Endothelial cell of umbilical vein (primary cell): ENCODE measurements at regions not wholly inside any gene's neighbourhood (a gene's known extent, or its start where the extent isn't known, plus 50 kb on each side); places are given as distances from the start of the nearest gene placed in this dataset.

ENCODE experiments used
- BruUV-seq: library from RNA; stranded (reverse); fragments of 400-500 nt; replicated peaks from 2 replicates; lab custom pipeline; 2021; lab: Mats Ljungman, UMichigan
- CTCF ChIA-PET: fragments of 300-600, 350-600 bp; sonication (Branson Sonifier 250); formaldehyde crosslinking; loops from one replicate; lab custom pipeline; 2021; ENCODE audit warnings: antibody characterized with exemption, inconsistent platforms; lab: Charles Lee
- POLR2A ChIA-PET: fragments of 300-600, 350-600 bp; sonication (Branson Sonifier 250); formaldehyde crosslinking; loops from one replicate; lab custom pipeline; 2021; ENCODE audit warnings: antibody characterized with exemption, inconsistent platforms; lab: Charles Lee
- DNase-seq: peaks from one replicate; pipeline ENCODE4 v3.0.0-alpha.2; 2011; ENCODE audit warnings: low read depth, low spot score
- FAIRE-seq: peaks from 2 replicates; lab custom pipeline; 2011; peaks lifted over from hg19 to GRCh38; lab: Jason Lieb, UNC
- H2AFZ ChIP-seq: 2 replicates; pipeline ENCODE4 v1.6.0; 2012; ENCODE audit warnings: low read depth, low read length, control low read depth, inconsistent platforms
- H3K27ac ChIP-seq: 2 replicates; pipeline ENCODE4 v1.5.1; 2011; ENCODE audit warnings: low read depth, mild to moderate bottlenecking, control low read depth, low read length, moderate library complexity; ENCODE audit not compliant: insufficient read depth
- H3K27me3 ChIP-seq, 2 experiments: 2 replicates each; pipeline versions ENCODE4 v1.6.0 to v1.6.1; 2011; ENCODE audit warnings: low read length in 2 of 2, mixed read lengths in 1 of 2; ENCODE audit not compliant: control insufficient read depth in 2 of 2, insufficient read depth in 2 of 2
- H3K36me3 ChIP-seq, 2 experiments: 2 replicates in 1 of 2; 3 replicates in 1 of 2; pipeline ENCODE4 v1.5.1; 2011; ENCODE audit warnings: low read length in 2 of 2, mild to moderate bottlenecking in 1 of 2, moderate library complexity in 1 of 2; ENCODE audit not compliant: control insufficient read depth in 2 of 2, insufficient read depth in 2 of 2; ENCODE audit errors: extremely low read depth in 1 of 2
- H3K4me1 ChIP-seq: 3 replicates; pipeline ENCODE4 v1.5.1; 2011; ENCODE audit warnings: mild to moderate bottlenecking, low read length; ENCODE audit not compliant: control insufficient read depth, insufficient read depth; ENCODE audit errors: extremely low read depth
- H3K4me2 ChIP-seq: 2 replicates; pipeline ENCODE4 v1.6.1; 2011; ENCODE audit warnings: low read length, control low read depth, mixed read lengths; ENCODE audit not compliant: insufficient read depth
- H3K4me3 ChIP-seq, 3 experiments: fragments of 200-600 bp in 1 of 3; sonication (generic), shearing (Covaris generic) in 1 of 3; replicated peaks in 1 of 3; 2 replicates each; pipeline ENCODE4 v1.5.1; 2011 to 2016; ENCODE audit warnings: control low read depth in 3 of 3, low read length in 3 of 3, mild to moderate bottlenecking in 2 of 3, inconsistent platforms in 1 of 3, low read depth in 1 of 3, moderate library complexity in 1 of 3; ENCODE audit not compliant: insufficient read depth in 1 of 3
- H3K79me2 ChIP-seq: 2 replicates; pipeline ENCODE4 v1.6.0; 2012; ENCODE audit warnings: low read length, inconsistent platforms; ENCODE audit not compliant: control insufficient read depth, insufficient read depth
- H3K9ac ChIP-seq: replicated peaks from 2 replicates; pipeline ENCODE3; 2011; ENCODE audit warnings: low read length, control low read depth; ENCODE audit not compliant: insufficient read depth; ENCODE audit errors: extremely low read depth
- H3K9me1 ChIP-seq: replicated peaks from 3 replicates; pipeline ENCODE4 v1.6.0; 2011; ENCODE audit warnings: mild to moderate bottlenecking, low read length; ENCODE audit not compliant: control insufficient read depth, insufficient read depth; ENCODE audit errors: extremely low read depth
- H3K9me3 ChIP-seq: replicated peaks from 2 replicates; pipeline ENCODE4 v1.5.1; 2012; ENCODE audit warnings: low read length, inconsistent platforms; ENCODE audit not compliant: control insufficient read depth, insufficient read depth
- H4K20me1 ChIP-seq: replicated peaks from 2 replicates; pipeline ENCODE3; 2011; ENCODE audit warnings: mild to moderate bottlenecking, low read length; ENCODE audit not compliant: control insufficient read depth, insufficient read depth; ENCODE audit errors: extremely low read depth
- EZH2 ChIP-seq: IDR thresholded peaks from 2 replicates; pipeline ENCODE4 v1.6.1; 2012; ENCODE audit warnings: borderline replicate concordance, low read depth, mild to moderate bottlenecking, moderate library complexity, low read length, inconsistent platforms; ENCODE audit not compliant: severe bottlenecking
- FOS ChIP-seq: IDR thresholded peaks from 2 replicates; pipeline ENCODE4 v1.6.1; 2011; ENCODE audit warnings: mild to moderate bottlenecking, low read length, moderate library complexity, borderline replicate concordance; ENCODE audit not compliant: insufficient read depth
- GATA2 ChIP-seq: IDR thresholded peaks from 2 replicates; pipeline ENCODE4 v1.7.0; 2011; ENCODE audit warnings: low read depth, mild to moderate bottlenecking, moderate library complexity, mixed read lengths, low read length; ENCODE audit not compliant: insufficient read length, insufficient read depth
- JUN ChIP-seq: IDR thresholded peaks from 2 replicates; pipeline ENCODE4 v1.6.1; 2011; ENCODE audit warnings: borderline replicate concordance, low read depth; ENCODE audit not compliant: insufficient read length, insufficient read depth
- MYC ChIP-seq: IDR thresholded peaks from one replicate; pipeline ENCODE4 v1.6.1; 2011; ENCODE audit warnings: mild to moderate bottlenecking, low read depth, low read length
- POLR2A ChIP-seq: IDR thresholded peaks from 2 replicates; pipeline ENCODE4 v1.6.1; 2012; ENCODE audit warnings: low read depth, mild to moderate bottlenecking, control low read depth, low read length
- POLR2AphosphoS5 ChIP-seq: IDR thresholded peaks from 2 replicates; pipeline ENCODE4 v1.6.1; 2012; ENCODE audit warnings: low read depth, mild to moderate bottlenecking, control low read depth, low read length, moderate library complexity; ENCODE audit not compliant: insufficient read depth
- dilution Hi-C: fragments of 300-500 bp; cut with MboI; formaldehyde crosslinking; loops from one replicate; pipeline ENCODE4 v1.15.0; 2019; ENCODE audit warnings: low sequenced_read_pairs; ENCODE audit not compliant: extremely low pct_ligation_motif_present
- intact Hi-C: fragments of 100-400 bp; cut with micrococcal nuclease; formaldehyde crosslinking; loops from one replicate; pipeline ENCODE4 v1.10.0; 2022
- TF ChIP-seq, protein P1 (sequence below), 2 donors: IDR thresholded peaks; 1 replicate in 1 of 2; 2 replicates in 1 of 2; pipeline ENCODE4 v1.5.1; 2011; ENCODE audit warnings: low read length in 2 of 2, mild to moderate bottlenecking in 2 of 2, moderate library complexity in 2 of 2, control low read depth in 1 of 2, inconsistent platforms in 1 of 2, low read depth in 1 of 2; ENCODE audit not compliant: insufficient read depth in 1 of 2; ENCODE audit errors: extremely low read depth in 1 of 2
- TF ChIP-seq, protein P2 (sequence below): IDR thresholded peaks from 2 replicates; pipeline ENCODE4 v1.6.1; 2011; ENCODE audit not compliant: insufficient read depth, insufficient read length

GRCh38 chr14:49058511-49058910 lies 527.7 kb downstream of the RPS29 start:
- dilution Hi-C loops, result no loop called here
- H2AFZ ChIP-seq, result no peak overlapping the region
- no peaks in the 10 kb centered on the region for H3K36me3 ChIP-seq
- no peaks in the 10 kb centered on the region for H3K79me2 ChIP-seq
- no peak overlapping the region for H3K27ac ChIP-seq
- DNase-seq, result no peak
- H3K9ac ChIP-seq, result no peak overlapping the region
- CTCF ChIA-PET, result no interaction called here
- BruUV-seq, result no TSS peak
- TF ChIP-seq GATA2, result no peak
- TF ChIP-seq POLR2A, result no peak
- no peak for TF ChIP-seq EZH2
- TF ChIP-seq FOS, result no peak
- POLR2A ChIA-PET, result no interaction called here
- no peaks in the 10 kb centered on the region for H3K9me1 ChIP-seq
- no peaks in the 10 kb centered on the region for H3K27me3 ChIP-seq
- intact Hi-C loops, result no loop called here
- no peak overlapping the region for H3K4me3 ChIP-seq
- H3K4me2 ChIP-seq, result no peak overlapping the region
- peaks cover 4% of the 10 kb centered on the region for H3K9me3 ChIP-seq
- FAIRE-seq, result no peak
- no peaks in the 10 kb centered on the region for H4K20me1 ChIP-seq
- H3K4me1 ChIP-seq, result no peaks in the 10 kb centered on the region

DNA sequence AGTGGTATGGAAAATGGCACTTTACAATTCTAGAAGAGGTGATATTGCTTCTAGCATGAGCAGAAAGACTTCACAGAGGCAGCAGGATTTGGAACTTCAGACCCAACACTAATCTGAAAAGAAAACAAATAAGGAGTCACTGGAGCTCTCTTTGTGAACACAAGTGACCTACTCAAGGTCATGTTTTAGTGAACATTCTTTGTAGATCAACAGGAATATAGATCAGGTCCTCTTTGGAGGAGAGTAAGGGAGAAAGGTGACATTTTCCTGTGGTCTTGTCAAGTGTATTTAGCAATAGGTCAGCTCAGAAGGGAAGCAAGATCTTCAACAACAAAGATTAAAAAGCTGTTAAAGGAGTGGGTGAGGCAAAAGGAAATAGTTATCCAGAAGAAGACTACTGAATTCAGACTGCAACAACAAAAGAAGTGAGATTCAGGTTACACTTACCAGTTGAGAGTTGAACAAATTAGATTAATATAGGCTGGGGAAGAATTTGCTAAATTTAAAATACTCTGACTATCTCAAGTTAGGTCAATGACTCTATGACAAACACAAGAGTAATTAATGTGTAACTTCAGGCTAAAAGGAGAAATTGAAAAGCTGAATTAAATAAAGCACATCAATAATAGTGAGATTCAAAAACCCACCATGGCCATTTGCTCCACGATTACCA lies 528.2 kb downstream of the RPS29 start:
- CTCF ChIA-PET, result no interaction called here
- dilution Hi-C loops, result no loop called here

More for the DNA sequence above, 528.2 kb downstream of the RPS29 start:
- no peak overlapping the region for H3K4me3 ChIP-seq
- intact Hi-C loops, result no loop called here
- H4K20me1 ChIP-seq, result no peaks in the 10 kb centered on the region
- no TSS peak for BruUV-seq
- FAIRE-seq, result no peak
- no peak for DNase-seq
- no peak overlapping the region for H3K9ac ChIP-seq
- peaks cover 4% of the 10 kb centered on the region for H3K9me3 ChIP-seq
- no peaks in the 10 kb centered on the region for H3K9me1 ChIP-seq
- TF ChIP-seq, protein P1, sequence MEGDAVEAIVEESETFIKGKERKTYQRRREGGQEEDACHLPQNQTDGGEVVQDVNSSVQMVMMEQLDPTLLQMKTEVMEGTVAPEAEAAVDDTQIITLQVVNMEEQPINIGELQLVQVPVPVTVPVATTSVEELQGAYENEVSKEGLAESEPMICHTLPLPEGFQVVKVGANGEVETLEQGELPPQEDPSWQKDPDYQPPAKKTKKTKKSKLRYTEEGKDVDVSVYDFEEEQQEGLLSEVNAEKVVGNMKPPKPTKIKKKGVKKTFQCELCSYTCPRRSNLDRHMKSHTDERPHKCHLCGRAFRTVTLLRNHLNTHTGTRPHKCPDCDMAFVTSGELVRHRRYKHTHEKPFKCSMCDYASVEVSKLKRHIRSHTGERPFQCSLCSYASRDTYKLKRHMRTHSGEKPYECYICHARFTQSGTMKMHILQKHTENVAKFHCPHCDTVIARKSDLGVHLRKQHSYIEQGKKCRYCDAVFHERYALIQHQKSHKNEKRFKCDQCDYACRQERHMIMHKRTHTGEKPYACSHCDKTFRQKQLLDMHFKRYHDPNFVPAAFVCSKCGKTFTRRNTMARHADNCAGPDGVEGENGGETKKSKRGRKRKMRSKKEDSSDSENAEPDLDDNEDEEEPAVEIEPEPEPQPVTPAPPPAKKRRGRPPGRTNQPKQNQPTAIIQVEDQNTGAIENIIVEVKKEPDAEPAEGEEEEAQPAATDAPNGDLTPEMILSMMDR (IDR thresholded peaks at IDR 0.05; ENCODE audit: extremely low read depth in 1 of 2, insufficient read depth in 1 of 2, low read depth in 1 of 2, low read length in 2 of 2), result no peak
- TF ChIP-seq, protein P2, sequence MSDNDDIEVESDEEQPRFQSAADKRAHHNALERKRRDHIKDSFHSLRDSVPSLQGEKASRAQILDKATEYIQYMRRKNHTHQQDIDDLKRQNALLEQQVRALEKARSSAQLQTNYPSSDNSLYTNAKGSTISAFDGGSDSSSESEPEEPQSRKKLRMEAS, result no peak
- TF ChIP-seq GATA2 (no peak), MYC (no peak), JUN (no peak), POLR2A (no peak), POLR2AphosphoS5 (no peak), FOS (no peak)
- H3K36me3 ChIP-seq, result no peaks in the 10 kb centered on the region
- H3K79me2 ChIP-seq, result no peaks in the 10 kb centered on the region
- no peak overlapping the region for H2AFZ ChIP-seq
- POLR2A ChIA-PET, result no interaction called here
- no peaks in the 10 kb centered on the region for H3K4me1 ChIP-seq
- H3K4me2 ChIP-seq, result no peak overlapping the region
- H3K27me3 ChIP-seq, result no peaks in the 10 kb centered on the region
- no peak overlapping the region for H3K27ac ChIP-seq
